Kidney (tissue), 13 donors: ENCODE measurements at regions not wholly inside any gene's neighbourhood (a gene's known extent, or its start where the extent isn't known, plus 50 kb on each side); places are given as distances from the start of the nearest gene placed in this dataset.

Experiments used
- DNase-seq, 5 donors: peaks; one replicate each; pipeline ENCODE4 v3.0.0-alpha.2; 2013 to 2020
- FAIRE-seq: peaks from 2 replicates; lab custom pipeline; 2012; peaks lifted over from hg19 to GRCh38; lab: Jason Lieb, UNC
- H3K27ac ChIP-seq, 2 donors: one replicate each; pipeline ENCODE4 v1.7.0; 2013; ENCODE audit warnings: low read depth in 2 of 2, low read length in 2 of 2, inconsistent platforms in 1 of 2
- H3K27me3 ChIP-seq: one replicate; pipeline ENCODE4 v1.7.1; 2013; ENCODE audit warnings: low read length, inconsistent platforms; ENCODE audit not compliant: control insufficient read depth, insufficient read depth
- H3K36me3 ChIP-seq, 3 donors: one replicate each; pipeline versions ENCODE4 v1.7.0 to v1.7.1; 2013; ENCODE audit warnings: low read length in 3 of 3, control low read depth in 1 of 3, inconsistent platforms in 1 of 3; ENCODE audit not compliant: insufficient read depth in 3 of 3, control insufficient read depth in 2 of 3
- H3K4me1 ChIP-seq, 3 donors: one replicate each; pipeline versions ENCODE4 v1.7.0 to v1.7.1; 2013; ENCODE audit warnings: low read length in 3 of 3, inconsistent platforms in 1 of 3, low read depth in 1 of 3; ENCODE audit not compliant: control insufficient read depth in 2 of 3, insufficient read depth in 2 of 3
- H3K4me3 ChIP-seq, 3 donors: one replicate each; pipeline versions ENCODE4 v1.7.0 to v1.8.1; 2013; ENCODE audit warnings: low read length in 3 of 3, control low read depth in 1 of 3, inconsistent platforms in 1 of 3
- H3K9ac ChIP-seq, 3 donors: one replicate each; pipeline versions ENCODE4 v1.7.0 to v1.7.1; 2013; ENCODE audit warnings: low read length in 3 of 3, control low read depth in 1 of 3, inconsistent platforms in 1 of 3
- H3K9me3 ChIP-seq, 3 donors: one replicate each; pipeline versions ENCODE4 v1.7.0 to v1.7.1; 2013; ENCODE audit warnings: low read length in 3 of 3, control low read depth in 1 of 3, inconsistent platforms in 1 of 3; ENCODE audit not compliant: control insufficient read depth in 2 of 3, insufficient read depth in 1 of 3
- CTCF ChIP-seq: IDR thresholded peaks from 3 replicates; pipeline ENCODE4 v1.5.1; 2012; ENCODE audit warnings: mild to moderate bottlenecking, moderate library complexity, borderline replicate concordance; ENCODE audit not compliant: insufficient read depth; ENCODE audit errors: extremely low read depth
- intact Hi-C: fragments of 100-400 bp; cut with DNase I; formaldehyde crosslinking; loops from one replicate; pipeline ENCODE4 v1.11.1; 2022
- donor health status: control.
- donor health status: control.
- donor health status: control.
- donor health status: control.
- donor health status: control.
- donor health status: DM: yes; HTN: yes; CAD: no.
- donor health status: Normal renal cell carcinoma (clear cell type).

GRCh38 chr3:70631716-70632307 lies 319.4 kb upstream of the MDFIC2 start:
- FAIRE-seq (no peak), DNase-seq (no peak)
- intact Hi-C loops = no loop called here
- no peaks in the 10 kb centered on the region for H3K4me1 ChIP-seq
- no peak for TF ChIP-seq CTCF
- no peak overlapping the region for H3K9ac ChIP-seq
- no peaks in the 10 kb centered on the region for H3K36me3 ChIP-seq
- no peaks in the 10 kb centered on the region for H3K9me3 ChIP-seq
- no peak overlapping the region for H3K4me3 ChIP-seq
- no peak overlapping the region for H3K27ac ChIP-seq
- no peaks in the 10 kb centered on the region for H3K27me3 ChIP-seq

DNA sequence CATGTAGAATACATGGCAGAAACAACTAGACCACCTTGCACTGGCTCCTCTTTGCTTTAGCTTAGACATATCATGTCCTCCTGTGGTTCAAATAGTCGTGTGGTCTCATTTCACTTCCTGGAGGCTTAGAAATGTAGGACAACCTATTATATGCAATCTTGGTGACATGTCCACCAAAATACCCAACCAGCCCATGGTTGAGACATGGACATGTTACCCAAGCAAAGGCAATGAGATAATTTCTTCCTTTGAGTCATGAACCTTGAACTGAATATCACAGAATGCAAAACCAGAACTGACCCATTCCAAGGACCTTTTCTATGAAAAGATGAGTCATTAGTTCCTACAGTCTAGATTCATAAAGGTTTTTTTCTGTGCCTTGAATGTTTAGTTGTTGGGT lies 309.0 kb upstream of the MDFIC2 start:
- Histone ChIP-seq H3K36me3 (no peaks in the 10 kb centered on the region), H3K9me3 (no peaks in the 10 kb centered on the region), H3K9ac (no peak overlapping the region), H3K27ac (no peak overlapping the region), H3K27me3 (no peaks in the 10 kb centered on the region), H3K4me3 (no peak overlapping the region), H3K4me1 (no peaks in the 10 kb centered on the region)
- DNase-seq (no peak), FAIRE-seq (no peak)
- no peak for TF ChIP-seq CTCF
- intact Hi-C loops = no loop called here

DNA sequence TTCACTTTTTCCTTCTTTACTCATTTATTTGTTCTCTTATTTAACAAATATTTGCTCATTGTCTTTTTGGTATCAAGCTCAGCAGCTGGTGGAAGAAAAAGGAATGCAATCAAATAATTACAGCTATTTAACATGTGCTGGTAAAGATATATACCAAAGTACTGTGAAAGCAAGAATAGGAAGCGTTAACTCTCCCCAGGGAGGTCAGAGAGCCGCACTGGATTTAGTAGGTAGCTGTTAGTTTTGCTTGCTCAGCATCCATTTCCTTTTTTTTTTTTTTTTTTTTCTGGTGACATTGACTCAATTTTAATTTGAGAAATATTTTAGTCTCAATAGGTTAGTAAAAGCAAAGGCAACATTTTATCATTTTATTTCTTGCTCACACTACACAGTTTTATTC lies 308.5 kb upstream of the MDFIC2 start:
- no peak for TF ChIP-seq CTCF
- intact Hi-C loops = no loop called here
- Histone ChIP-seq H3K9ac (no peak overlapping the region), H3K27ac (no peak overlapping the region), H3K9me3 (no peaks in the 10 kb centered on the region), H3K27me3 (no peaks in the 10 kb centered on the region), H3K4me1 (no peaks in the 10 kb centered on the region), H3K36me3 (no peaks in the 10 kb centered on the region), H3K4me3 (no peak overlapping the region)
- no peak for FAIRE-seq
- no peak for DNase-seq

GRCh38 chr3:70620367-70620766 lies 307.9 kb upstream of the MDFIC2 start:
- no peak overlapping the region for H3K9ac ChIP-seq
- no peaks in the 10 kb centered on the region for H3K4me1 ChIP-seq
- DNase-seq (no peak), FAIRE-seq (no peak)
- H3K36me3 ChIP-seq = no peaks in the 10 kb centered on the region
- H3K27me3 ChIP-seq = no peaks in the 10 kb centered on the region
- intact Hi-C loops = no loop called here
- H3K4me3 ChIP-seq = no peak overlapping the region
- no peak for TF ChIP-seq CTCF
- no peak overlapping the region for H3K27ac ChIP-seq
- no peaks in the 10 kb centered on the region for H3K9me3 ChIP-seq
